IMR-90 (cell line): ENCODE measurements at regions not wholly inside any gene's neighbourhood (a gene's known extent, or its start where the extent isn't known, plus 50 kb on each side); places are given as distances from the start of the nearest gene placed in this dataset.

Source experiments
- CEBPB ChIP-seq: IDR thresholded peaks from 2 replicates; pipeline ENCODE4 v1.6.1; 2012; ENCODE audit warnings: low read depth, low read length, improper control_type of control experiment
- CHD1 ChIP-seq: IDR thresholded peaks from 2 replicates; pipeline ENCODE4 v1.6.1; 2012; ENCODE audit warnings: low read depth, low read length, improper control_type of control experiment
- ELK1 ChIP-seq: fragments of 150-350 bp; IDR thresholded peaks from 2 replicates; pipeline ENCODE4 v1.6.1; 2016; ENCODE audit warnings: low read depth, mild to moderate bottlenecking, low read length, moderate library complexity, borderline replicate concordance
- MAZ ChIP-seq: IDR thresholded peaks from 2 replicates; pipeline ENCODE4 v1.6.1; 2012; ENCODE audit warnings: low read depth, mild to moderate bottlenecking, low read length, improper control_type of control experiment, moderate library complexity, borderline replicate concordance
- POLR2A ChIP-seq: IDR thresholded peaks from 2 replicates; pipeline ENCODE4 v1.6.1; 2012; ENCODE audit warnings: mild to moderate bottlenecking, low read depth, low read length
- RAD21 ChIP-seq: IDR thresholded peaks from 2 replicates; pipeline ENCODE4 v1.6.1; 2012; ENCODE audit warnings: low read length, improper control_type of control experiment
- RFX5 ChIP-seq: IDR thresholded peaks from 2 replicates; pipeline ENCODE4 v1.8.0; 2012; ENCODE audit warnings: low read depth, mild to moderate bottlenecking, low read length, moderate library complexity
- SMC3 ChIP-seq: fragments of 150-350 bp; IDR thresholded peaks from 2 replicates; pipeline ENCODE4 v1.6.1; 2016; ENCODE audit warnings: low read depth, mild to moderate bottlenecking, antibody characterized with exemption, low read length, moderate library complexity
- TF ChIP-seq, protein P1 (sequence below): conservative IDR thresholded peaks from 2 replicates; pipeline ENCODE4 v1.5.1; 2012; ENCODE audit warnings: mild to moderate bottlenecking, low read depth, low read length, improper control_type of control experiment

GRCh38 chr16:86437348-86437747 lies 73.0 kb upstream of the FOXF1 start:
- TF ChIP-seq, protein P1, sequence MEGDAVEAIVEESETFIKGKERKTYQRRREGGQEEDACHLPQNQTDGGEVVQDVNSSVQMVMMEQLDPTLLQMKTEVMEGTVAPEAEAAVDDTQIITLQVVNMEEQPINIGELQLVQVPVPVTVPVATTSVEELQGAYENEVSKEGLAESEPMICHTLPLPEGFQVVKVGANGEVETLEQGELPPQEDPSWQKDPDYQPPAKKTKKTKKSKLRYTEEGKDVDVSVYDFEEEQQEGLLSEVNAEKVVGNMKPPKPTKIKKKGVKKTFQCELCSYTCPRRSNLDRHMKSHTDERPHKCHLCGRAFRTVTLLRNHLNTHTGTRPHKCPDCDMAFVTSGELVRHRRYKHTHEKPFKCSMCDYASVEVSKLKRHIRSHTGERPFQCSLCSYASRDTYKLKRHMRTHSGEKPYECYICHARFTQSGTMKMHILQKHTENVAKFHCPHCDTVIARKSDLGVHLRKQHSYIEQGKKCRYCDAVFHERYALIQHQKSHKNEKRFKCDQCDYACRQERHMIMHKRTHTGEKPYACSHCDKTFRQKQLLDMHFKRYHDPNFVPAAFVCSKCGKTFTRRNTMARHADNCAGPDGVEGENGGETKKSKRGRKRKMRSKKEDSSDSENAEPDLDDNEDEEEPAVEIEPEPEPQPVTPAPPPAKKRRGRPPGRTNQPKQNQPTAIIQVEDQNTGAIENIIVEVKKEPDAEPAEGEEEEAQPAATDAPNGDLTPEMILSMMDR, result no peak
- TF ChIP-seq RFX5 (no peak), RAD21 (no peak), POLR2A (no peak), ELK1 (no peak), SMC3 (no peak), CHD1 (no peak), CEBPB (no peak), MAZ (no peak)
